NCI-H187 treated with DMSO at 0.1 percent for 48 hours (cell line): ENCODE measurements at regions not wholly inside any gene's neighbourhood (a gene's known extent, or its start where the extent isn't known, plus 50 kb on each side); places are given as distances from the start of the nearest gene placed in this dataset.
"Not testable (repeated sequence)": the region's sequence is repeated elsewhere in the genome, so short reads cannot be mapped to it uniquely, and the experiment has no call there.

ENCODE experiments used
- DNase-seq: peaks from one replicate; lab custom pipeline; 2025; lab: John Stamatoyannopoulos, UW

DNA sequence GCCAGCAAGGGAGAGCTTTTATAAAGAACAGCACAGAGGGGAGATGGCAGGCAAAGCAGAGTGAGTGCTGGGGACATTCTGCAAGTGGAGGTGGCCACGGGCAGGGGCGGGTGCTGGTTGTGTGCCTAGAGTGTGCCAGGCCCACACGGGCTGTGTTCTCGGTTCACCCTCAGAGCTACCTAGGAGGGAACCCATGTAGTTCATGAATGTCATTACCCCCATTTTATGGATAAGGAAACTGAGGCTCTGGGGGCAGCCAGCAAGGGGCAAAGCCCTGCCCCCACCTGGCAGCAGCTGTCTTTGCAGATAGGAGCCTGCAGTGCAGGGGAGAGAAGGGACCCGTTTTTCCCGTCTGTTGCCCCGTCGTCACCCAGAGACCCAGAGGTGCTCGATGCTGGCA lies 85.2 kb upstream of the NCOR2 start:
- no peak for DNase-seq

DNA sequence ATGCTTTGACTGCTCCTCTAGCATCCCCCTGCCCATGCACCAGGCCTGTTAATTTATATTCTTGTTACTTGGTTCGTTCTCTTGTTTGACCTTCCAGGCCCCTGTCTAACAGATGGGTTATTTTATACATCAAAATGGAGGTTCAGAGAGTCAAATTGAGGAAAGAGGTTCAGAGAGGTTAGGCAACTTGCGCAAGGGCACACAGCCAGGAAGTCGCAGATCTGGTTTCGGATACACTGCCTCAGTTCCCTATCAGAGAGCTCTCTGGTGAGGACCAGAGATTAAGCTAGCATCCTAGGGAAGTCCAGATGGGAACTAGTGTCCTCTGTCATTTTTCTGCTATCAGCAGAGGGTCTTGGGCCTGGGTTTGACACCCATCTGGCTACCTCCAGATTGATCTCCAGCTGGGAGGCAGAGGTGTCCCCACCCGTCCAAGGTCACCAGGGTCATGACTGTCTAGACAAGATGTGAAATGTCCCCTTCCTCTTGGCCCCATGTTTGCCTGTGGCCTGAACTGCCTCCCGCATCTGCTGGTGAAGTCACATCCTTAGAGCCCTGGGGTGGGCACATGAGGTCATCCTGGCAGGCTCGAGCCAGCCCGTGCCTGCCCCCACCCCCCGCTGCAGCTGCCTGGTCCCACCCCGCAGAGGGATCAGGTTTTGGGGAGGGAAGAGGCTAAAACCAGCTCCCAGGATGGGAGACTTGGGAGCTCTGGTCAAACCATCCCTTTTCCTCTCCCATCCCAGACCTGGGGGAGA lies 84.3 kb upstream of the NCOR2 start:
- no peak for DNase-seq

DNA sequence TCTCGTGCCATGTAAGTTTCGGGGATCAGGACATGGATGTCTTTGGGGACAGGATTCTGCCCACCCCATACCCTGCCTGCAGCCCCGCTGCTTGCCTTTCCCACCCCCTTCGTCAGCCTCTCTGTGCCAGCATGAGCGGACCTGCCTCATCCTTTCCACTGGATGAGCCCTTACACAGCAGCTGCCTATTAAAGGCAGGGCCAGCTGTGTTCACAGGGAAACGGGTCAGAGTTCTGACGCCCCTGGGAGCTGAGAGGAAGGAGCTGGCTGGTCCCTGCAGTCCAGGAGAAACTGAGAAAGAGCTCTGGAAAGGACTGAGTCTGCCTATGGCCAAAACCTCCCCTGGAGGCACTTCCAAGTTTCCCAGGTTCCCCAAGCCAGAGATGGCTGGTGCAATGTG lies 83.5 kb upstream of the NCOR2 start:
- no peak for DNase-seq

- no peak for DNase-seq
These were observed 81.4 kb upstream of the NCOR2 start for GRCh38 chr12:124648710-124649384.

- no peak for DNase-seq
These were observed 79.9 kb upstream of the NCOR2 start for GRCh38 chr12:124647316-124647715.

GRCh38 chr12:124646385-124647230 lies 79.2 kb upstream of the NCOR2 start:
- DNase-seq, result no peak

GRCh38 chr12:124645530-124646244 lies 78.3 kb upstream of the NCOR2 start:
- no peak for DNase-seq

GRCh38 chr12:124643768-124644167 lies 76.4 kb upstream of the NCOR2 start:
- not testable (repeated sequence) for DNase-seq

DNA sequence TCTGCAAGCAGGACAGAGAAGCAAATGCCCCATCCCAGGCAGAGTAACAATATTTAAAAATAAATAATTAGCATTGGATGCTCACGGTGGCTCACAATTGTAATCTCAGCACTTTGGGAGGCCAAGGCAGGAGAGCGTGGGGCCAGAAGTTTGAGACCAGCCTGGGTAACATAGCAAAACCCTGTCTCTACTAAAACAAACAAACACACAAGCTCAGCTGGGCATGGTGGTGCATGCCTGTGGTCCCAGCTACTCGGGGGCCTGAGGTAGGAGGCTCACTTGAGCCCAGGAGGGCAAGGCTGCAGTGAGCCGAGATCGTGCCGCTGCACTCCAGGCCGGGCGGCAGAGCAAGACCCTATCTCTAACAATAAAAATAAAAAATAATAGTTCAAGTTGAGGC lies 74.7 kb upstream of the NCOR2 start:
- no peak for DNase-seq

GRCh38 chr12:124641591-124641990 lies 74.2 kb upstream of the NCOR2 start:
- no peak for DNase-seq

GRCh38 chr12:124640056-124640455 lies 72.6 kb upstream of the NCOR2 start:
- no peak for DNase-seq

DNA sequence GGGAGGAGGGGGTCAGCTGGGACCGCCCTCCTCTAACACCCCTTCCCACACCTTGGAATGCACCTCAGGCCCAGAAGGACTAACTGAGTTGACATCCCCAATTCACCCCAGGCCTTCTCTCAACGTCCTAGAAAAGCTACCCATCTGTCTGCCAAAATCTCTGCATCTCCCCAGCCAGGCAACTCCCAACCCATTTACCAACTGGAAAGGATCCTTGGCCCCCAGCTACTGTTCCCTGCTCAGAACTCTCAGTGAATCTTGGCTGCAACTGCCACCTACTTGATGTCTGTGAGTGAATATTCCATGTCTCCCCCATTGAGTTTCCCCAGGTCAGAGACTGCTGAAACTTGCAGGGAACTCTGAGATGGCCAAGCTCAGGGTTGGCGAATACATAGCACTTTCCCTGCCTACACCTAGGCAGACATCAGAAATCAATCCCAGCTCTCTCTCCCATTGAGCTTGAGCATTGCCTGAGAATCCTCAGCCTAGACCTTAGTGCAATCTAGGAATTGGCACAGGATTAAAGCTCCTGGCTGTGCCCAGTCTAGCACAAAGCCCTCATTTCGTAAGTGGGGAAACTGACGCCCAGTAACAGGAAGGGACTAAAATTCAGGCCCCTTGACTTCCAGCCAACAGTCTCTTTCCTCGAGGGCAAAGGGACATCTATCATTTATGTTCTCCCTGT lies 71.9 kb upstream of the NCOR2 start:
- no peak for DNase-seq

DNA sequence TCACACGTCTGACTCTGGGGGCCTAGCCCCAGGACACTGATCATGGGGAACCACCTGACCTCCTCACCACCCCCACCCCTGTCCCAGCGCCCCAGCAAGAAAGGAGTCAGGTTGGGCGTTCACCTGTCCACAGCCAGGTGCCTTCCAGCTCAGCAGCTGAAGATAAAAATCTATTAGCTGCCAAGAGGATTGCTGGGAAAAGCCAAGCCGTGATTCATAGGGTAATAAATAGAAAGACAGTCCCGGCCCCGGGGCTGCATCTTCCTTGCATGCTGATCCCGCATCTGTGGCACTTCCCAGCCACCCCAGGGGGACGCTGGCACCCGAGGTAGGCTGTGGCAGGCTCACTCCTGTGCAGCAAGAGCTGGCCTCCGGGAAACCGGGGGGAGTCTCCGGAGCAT lies 70.2 kb upstream of the NCOR2 start:
- DNase-seq, result no peak

DNA sequence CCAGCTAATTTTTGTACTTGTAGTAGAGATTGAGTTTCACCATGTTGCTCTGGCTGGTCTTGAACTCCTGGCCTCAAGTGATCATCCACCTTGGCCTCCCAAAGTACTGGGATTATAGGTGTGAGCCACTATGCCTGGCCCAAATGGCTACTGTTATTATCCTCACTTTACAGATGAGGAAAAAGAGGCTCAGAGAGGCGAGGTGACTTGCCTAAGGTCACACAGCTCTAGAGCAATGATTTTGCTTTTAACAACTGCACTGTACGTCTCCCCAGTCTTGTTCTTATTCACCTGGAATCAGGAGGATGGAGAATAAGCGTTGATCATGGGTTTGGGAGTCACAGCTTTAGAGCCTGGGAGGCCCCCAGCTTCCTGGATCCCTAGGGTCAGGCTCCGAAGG lies 69.8 kb upstream of the NCOR2 start:
- no peak for DNase-seq

- no peak for DNase-seq
These were observed 68.9 kb upstream of the NCOR2 start for GRCh38 chr12:124636138-124636978.

DNA sequence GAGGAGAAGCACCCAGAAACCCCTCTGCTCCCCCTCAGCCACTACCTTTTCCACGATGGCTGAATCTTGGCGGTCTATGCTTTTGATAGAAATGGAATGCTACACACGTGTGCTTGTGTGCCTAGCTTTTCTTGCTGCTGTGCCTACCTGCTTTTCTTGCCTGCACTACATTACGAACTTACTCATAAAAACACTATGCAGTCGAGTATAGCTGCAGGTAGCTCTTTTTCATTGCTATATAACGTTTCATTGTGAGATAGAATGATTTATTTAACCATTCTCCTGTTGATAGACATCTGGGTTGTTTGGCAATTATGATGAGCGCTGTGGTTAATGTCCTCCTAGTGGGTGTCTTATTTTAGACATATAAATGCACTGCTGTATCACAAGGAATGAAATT lies 67.9 kb upstream of the NCOR2 start:
- no peak for DNase-seq

DNA sequence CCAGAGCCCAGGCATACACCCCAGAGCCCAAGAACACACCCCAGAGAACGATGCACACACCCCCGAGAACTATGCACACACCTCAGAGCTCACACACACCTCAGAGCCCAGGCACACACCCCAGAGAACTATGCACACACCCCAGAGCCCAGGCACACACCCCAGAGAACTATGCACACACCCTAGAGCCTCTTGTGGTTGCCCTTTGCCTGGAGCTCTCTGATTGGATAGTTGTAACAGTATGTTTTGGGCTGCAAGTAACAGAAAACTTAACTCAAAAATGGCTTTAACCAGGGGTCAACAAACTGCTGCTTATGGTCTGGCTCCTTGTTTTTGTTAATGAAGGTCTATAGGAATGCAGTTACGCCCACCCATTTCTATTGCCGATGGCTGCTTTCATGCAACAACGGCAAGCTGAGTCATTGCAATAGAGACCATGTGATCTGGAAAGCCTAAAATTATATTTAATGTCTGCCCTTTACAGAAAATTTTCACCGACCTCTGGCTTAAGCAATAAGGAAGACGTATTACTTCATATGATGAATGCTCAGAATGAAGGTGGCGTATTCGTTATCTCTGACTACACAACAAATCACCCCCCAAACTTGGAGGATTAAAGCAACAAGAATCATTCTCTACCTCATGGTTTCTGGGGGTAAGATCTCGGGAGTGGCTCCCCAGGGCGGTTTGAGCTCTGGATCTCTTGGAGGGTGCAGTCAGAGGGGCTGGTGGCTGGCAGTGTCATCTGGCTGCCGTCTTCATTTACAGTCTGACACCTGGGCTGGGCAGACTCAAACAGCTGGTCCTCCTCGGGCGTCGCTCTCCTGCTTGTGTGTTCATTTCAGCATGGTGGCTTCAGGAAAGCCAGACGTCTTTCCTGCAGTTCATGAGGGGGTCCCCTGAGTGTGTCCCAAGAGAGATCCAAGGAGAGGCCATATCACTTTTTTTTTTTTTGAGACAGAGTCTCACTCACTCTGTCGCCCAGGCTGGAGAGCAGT lies 66.3 kb upstream of the NCOR2 start:
- DNase-seq, result no peak

DNA sequence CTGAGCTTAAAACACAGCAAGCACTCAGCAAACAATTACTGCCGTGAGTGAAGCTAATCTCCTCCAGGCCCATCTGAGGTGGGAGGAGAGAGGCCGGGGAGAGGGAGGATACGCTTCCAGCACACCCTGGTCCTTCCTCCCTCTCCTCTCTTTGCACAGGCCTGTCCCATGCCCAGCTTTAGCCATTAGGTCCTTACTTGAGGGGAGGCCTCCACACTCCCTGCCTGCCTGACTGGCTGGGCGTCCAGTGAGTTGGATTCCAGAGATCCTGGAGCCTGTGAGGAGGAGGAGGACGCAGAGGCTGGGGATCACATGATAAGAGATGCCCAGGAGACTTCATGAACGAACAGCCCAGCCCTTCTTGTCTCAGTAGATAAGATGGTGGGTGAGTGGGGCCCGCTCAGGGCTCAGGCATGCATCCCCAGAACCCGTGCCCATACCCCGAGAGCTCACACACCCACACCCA lies 65.1 kb upstream of the NCOR2 start:
- DNase-seq, result no peak

- DNase-seq, result no peak
These were observed 64.4 kb upstream of the NCOR2 start for GRCh38 chr12:124631681-124632256.
